ENCODE measurements at regions not wholly inside any gene's neighbourhood (a gene's known extent, or its start where the extent isn't known, plus 50 kb on each side); places are given as distances from the start of the nearest gene placed in this dataset.

GRCh38 chr9:28007097-28007817, 434.0 kb upstream of the C9orf72 start:
- Histone ChIP-seq H3K36me3 (ENCODE audit: low read depth, missing control alignments) (no peaks in the 10 kb centered on the region), H3K9me3 (no peaks in the 10 kb centered on the region), H3K4me1 (no peaks in the 10 kb centered on the region), H3K4me3 (no peak overlapping the region), H3K27ac (no peak overlapping the region), H3K27me3 (no peaks in the 10 kb centered on the region)
- intact Hi-C loops (cut with DNase I; ENCODE audit: low total_unique reads) = no loop called here
- no peak for DNase-seq
- WGBS, 2 donors = 89 to 92% methylated on average over 7 of the region's 7 CpGs
- TF ChIP-seq CTCF (IDR thresholded peaks at IDR 0.05) (no peak), POLR2A (IDR thresholded peaks at IDR 0.05) (no peak)

GRCh38 chr9:28014212-28014611, 440.9 kb upstream of the C9orf72 start:
- Histone ChIP-seq H3K4me1 (no peaks in the 10 kb centered on the region), H3K27me3 (no peaks in the 10 kb centered on the region), H3K36me3 (ENCODE audit: low read depth, missing control alignments) (no peaks in the 10 kb centered on the region), H3K27ac (no peak overlapping the region), H3K9me3 (no peaks in the 10 kb centered on the region), H3K4me3 (no peak overlapping the region)
- intact Hi-C loops (cut with DNase I; ENCODE audit: low total_unique reads) = no loop called here
- DNase-seq = no peak
- no peak for TF ChIP-seq CTCF (IDR thresholded peaks at IDR 0.05)
- TF ChIP-seq POLR2A (IDR thresholded peaks at IDR 0.05) = no peak

GRCh38 chr9:28024676-28025075, 451.4 kb upstream of the C9orf72 start:
- no peak for TF ChIP-seq CTCF (IDR thresholded peaks at IDR 0.05)
- no peak for TF ChIP-seq POLR2A (IDR thresholded peaks at IDR 0.05)
- WGBS, 2 donors = 67 to 70% methylated on average over 6 of the region's 6 CpGs
- intact Hi-C loops (cut with DNase I; ENCODE audit: low total_unique reads) = no loop called here

GRCh38 chr9:28025186-28025585, 451.9 kb upstream of the C9orf72 start:
- Histone ChIP-seq H3K27ac (no peak overlapping the region), H3K27me3 (no peaks in the 10 kb centered on the region), H3K36me3 (ENCODE audit: low read depth, missing control alignments) (no peaks in the 10 kb centered on the region), H3K4me1 (no peaks in the 10 kb centered on the region), H3K9me3 (no peaks in the 10 kb centered on the region), H3K4me3 (no peak overlapping the region)
- intact Hi-C loops (cut with DNase I; ENCODE audit: low total_unique reads) = no loop called here
- no peak for DNase-seq
- 46 to 76% methylated on average over 2 of the region's 2 CpGs for whole genome bisulfite sequencing, 2 donors
- no peak for TF ChIP-seq POLR2A (IDR thresholded peaks at IDR 0.05)
- no peak for TF ChIP-seq CTCF (IDR thresholded peaks at IDR 0.05)

More at GRCh38 chr9:28024676-28025075, 451.4 kb upstream of the C9orf72 start:
- no peak overlapping the region for H3K4me3 ChIP-seq
- no peaks in the 10 kb centered on the region for H3K27me3 ChIP-seq
- no peaks in the 10 kb centered on the region for H3K36me3 ChIP-seq (ENCODE audit: low read depth, missing control alignments)
- no peaks in the 10 kb centered on the region for H3K4me1 ChIP-seq
- no peak overlapping the region for H3K27ac ChIP-seq
- no peaks in the 10 kb centered on the region for H3K9me3 ChIP-seq
- no peak for DNase-seq

All from testis (tissue), 2 donors.